ENCODE measurements at regions not wholly inside any gene's neighbourhood (a gene's known extent, or its start where the extent isn't known, plus 50 kb on each side); places are given as distances from the start of the nearest gene placed in this dataset.

DNA sequence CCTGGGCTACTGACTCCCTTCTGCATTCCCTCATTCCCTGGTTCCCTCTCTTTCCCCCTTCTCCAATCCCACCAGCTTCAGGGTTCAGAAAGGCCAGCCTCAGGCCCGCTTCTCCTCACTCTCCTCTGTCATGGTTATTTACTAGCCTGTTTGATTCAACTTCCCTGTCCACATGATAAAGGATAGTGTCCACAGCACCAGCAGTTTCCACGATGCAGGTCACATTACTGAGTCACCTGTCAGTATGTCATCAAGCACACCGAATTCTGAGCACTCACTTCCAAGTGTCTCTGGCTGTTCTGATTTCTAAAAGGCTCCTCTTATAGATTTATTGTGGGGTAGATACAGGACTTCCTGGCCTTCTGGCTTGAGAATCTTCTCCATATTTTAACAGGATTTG, 96.6 kb upstream of the CTNNB1 start:
- Histone ChIP-seq H3K9me3 (ENCODE audit: control insufficient read depth, insufficient read depth, low read length) (no peaks in the 10 kb centered on the region), H3K4me1 (ENCODE audit: control insufficient read depth, insufficient read depth, low read length) (no peaks in the 10 kb centered on the region), H3K36me3 (ENCODE audit: control insufficient read depth, insufficient read depth, low read length) (no peaks in the 10 kb centered on the region), H3K4me3 (ENCODE audit: low read length) (no peak overlapping the region), H3K27me3 (ENCODE audit: control insufficient read depth, insufficient read depth, low read length) (no peaks in the 10 kb centered on the region), H3K27ac (ENCODE audit: low read length) (no peak overlapping the region)
- Mint-ChIP-seq H3K9me3 (no peaks in the 10 kb centered on the region), H3K27me3 (ENCODE audit: low read depth in 2 of 2) (peaks cover 7 to 11% of the 10 kb centered on the region in 2 donors), H3K4me3 (no peak overlapping the region), H3K27ac (no peak overlapping the region), H3K36me3 (no peaks in the 10 kb centered on the region), H3K4me1 (no peaks in the 10 kb centered on the region)
- 94% methylated on average over 3 of the region's 3 CpGs for WGBS (ENCODE audit: insufficient coverage)
- TF ChIP-seq, protein P1, sequence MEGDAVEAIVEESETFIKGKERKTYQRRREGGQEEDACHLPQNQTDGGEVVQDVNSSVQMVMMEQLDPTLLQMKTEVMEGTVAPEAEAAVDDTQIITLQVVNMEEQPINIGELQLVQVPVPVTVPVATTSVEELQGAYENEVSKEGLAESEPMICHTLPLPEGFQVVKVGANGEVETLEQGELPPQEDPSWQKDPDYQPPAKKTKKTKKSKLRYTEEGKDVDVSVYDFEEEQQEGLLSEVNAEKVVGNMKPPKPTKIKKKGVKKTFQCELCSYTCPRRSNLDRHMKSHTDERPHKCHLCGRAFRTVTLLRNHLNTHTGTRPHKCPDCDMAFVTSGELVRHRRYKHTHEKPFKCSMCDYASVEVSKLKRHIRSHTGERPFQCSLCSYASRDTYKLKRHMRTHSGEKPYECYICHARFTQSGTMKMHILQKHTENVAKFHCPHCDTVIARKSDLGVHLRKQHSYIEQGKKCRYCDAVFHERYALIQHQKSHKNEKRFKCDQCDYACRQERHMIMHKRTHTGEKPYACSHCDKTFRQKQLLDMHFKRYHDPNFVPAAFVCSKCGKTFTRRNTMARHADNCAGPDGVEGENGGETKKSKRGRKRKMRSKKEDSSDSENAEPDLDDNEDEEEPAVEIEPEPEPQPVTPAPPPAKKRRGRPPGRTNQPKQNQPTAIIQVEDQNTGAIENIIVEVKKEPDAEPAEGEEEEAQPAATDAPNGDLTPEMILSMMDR (IDR thresholded peaks at IDR 0.05) = no peak
- intact Hi-C loops (cut with micrococcal nuclease) = no loop called here
- ATAC-seq (no peak), DNase-seq (no peak)

DNA sequence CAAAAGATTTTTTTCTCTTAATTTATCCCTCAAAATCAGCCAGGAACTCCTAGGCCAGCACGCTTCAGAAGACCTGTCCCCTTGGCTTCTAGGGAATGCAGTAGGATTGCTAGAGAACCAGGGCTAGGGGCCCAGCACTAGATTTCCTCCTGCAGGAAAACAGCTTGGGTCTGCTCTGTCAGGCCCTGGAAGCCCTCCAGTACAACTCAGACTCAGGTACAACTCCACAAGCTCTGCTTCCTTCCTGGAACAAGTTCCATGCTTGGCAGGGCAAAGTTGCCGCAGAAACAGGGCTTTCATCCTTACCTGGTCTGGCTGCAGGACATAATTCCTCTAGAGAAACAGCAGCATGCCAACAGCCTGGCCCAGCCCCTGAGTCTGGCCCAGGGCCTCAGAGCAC, 96.1 kb upstream of the CTNNB1 start:
- intact Hi-C loops (cut with micrococcal nuclease) = no loop called here
- ATAC-seq = no peak
- Histone ChIP-seq H3K36me3 (ENCODE audit: control insufficient read depth, insufficient read depth, low read length) (no peaks in the 10 kb centered on the region), H3K27me3 (ENCODE audit: control insufficient read depth, insufficient read depth, low read length) (no peaks in the 10 kb centered on the region), H3K4me3 (ENCODE audit: low read length) (no peak overlapping the region), H3K9me3 (ENCODE audit: control insufficient read depth, insufficient read depth, low read length) (no peaks in the 10 kb centered on the region), H3K27ac (ENCODE audit: low read length) (no peak overlapping the region), H3K4me1 (ENCODE audit: control insufficient read depth, insufficient read depth, low read length) (no peaks in the 10 kb centered on the region)
- TF ChIP-seq, protein P1 (IDR thresholded peaks at IDR 0.05) = no peak
- Mint-ChIP-seq H3K4me1 (no peaks in the 10 kb centered on the region), H3K36me3 (no peaks in the 10 kb centered on the region), H3K27me3 (ENCODE audit: low read depth in 2 of 2) (peaks cover 7 to 16% of the 10 kb centered on the region in 2 donors), H3K27ac (no peak overlapping the region), H3K9me3 (no peaks in the 10 kb centered on the region), H3K4me3 (no peak overlapping the region)
- 94% methylated on average over 2 of the region's 2 CpGs for WGBS (ENCODE audit: insufficient coverage)
- no peak for DNase-seq

DNA sequence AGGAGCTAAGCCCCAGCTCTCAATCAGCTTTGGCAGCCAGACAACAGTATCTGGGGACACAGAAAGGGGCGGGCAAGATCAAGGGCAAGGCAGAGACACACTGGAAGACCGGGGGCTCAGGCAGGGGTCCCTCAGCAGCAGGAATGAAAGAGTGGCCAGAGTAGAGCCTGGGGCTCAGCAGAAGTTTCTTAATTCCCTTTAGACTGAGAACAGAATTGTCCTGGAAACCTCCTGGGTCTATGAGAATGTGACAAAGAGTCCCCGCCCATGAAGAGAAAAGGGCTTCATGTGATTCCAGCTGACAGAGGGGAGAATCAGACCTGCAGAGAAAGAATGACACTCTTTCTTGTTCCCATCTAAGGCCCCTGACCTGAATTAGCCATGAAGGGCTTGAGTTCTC, 95.2 kb upstream of the CTNNB1 start:
- no peaks in the 10 kb centered on the region for H3K36me3 ChIP-seq (ENCODE audit: control insufficient read depth, insufficient read depth, low read length)
- ATAC-seq = no peak
- no peak for DNase-seq
- intact Hi-C loops (cut with micrococcal nuclease) = no loop called here
- WGBS (ENCODE audit: insufficient coverage) = 90% methylated on average over 3 of the region's 3 CpGs
- Mint-ChIP-seq H3K27me3 (ENCODE audit: low read depth in 2 of 2) (peaks cover 6 to 17% of the 10 kb centered on the region in 2 donors), H3K36me3 (no peaks in the 10 kb centered on the region), H3K27ac (no peak overlapping the region), H3K9me3 (no peaks in the 10 kb centered on the region), H3K4me1 (no peaks in the 10 kb centered on the region), H3K4me3 (no peak overlapping the region)
- H3K4me1 ChIP-seq (ENCODE audit: control insufficient read depth, insufficient read depth, low read length) = no peaks in the 10 kb centered on the region
- TF ChIP-seq, protein P1 (IDR thresholded peaks at IDR 0.05) = no peak
- H3K27ac ChIP-seq (ENCODE audit: low read length) = no peak overlapping the region
- H3K9me3 ChIP-seq (ENCODE audit: control insufficient read depth, insufficient read depth, low read length) = no peaks in the 10 kb centered on the region
- no peaks in the 10 kb centered on the region for H3K27me3 ChIP-seq (ENCODE audit: control insufficient read depth, insufficient read depth, low read length)
- H3K4me3 ChIP-seq (ENCODE audit: low read length) = no peak overlapping the region

DNA sequence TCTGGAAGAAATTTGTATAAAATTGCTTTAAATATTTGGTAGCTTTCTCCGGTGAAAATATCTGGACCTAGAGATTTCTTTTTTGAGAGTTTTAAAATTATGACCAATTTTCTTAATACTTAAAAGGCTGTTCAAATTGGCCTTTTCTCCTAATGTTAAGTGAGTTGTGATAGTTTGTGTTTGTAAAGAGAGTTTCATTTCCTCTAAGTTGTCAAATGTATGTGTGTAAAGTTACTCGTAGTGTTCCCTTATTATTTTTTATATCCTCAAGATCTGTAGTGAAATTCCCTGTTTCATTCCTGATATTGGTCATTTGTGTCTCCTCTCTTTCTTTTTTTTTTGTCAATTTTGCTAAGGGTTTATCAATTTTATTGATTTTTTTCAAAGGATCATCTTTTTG, 92.6 kb upstream of the CTNNB1 start:
- no peaks in the 10 kb centered on the region for H3K9me3 Mint-ChIP-seq
- DNase-seq (no peak), ATAC-seq (no peak)
- no peak overlapping the region for H3K4me3 ChIP-seq (ENCODE audit: low read length)
- H3K4me1 Mint-ChIP-seq = no peaks in the 10 kb centered on the region
- WGBS (ENCODE audit: insufficient coverage) = no CpG with 5 or more reads among the region's 2 CpGs
- H3K27ac Mint-ChIP-seq = no peak overlapping the region
- intact Hi-C loops (cut with micrococcal nuclease) = no loop called here
- H3K27me3 Mint-ChIP-seq (ENCODE audit: low read depth in 2 of 2) = peaks cover 6 to 25% of the 10 kb centered on the region in 2 donors
- TF ChIP-seq, protein P1 (IDR thresholded peaks at IDR 0.05) = no peak
- H3K27ac ChIP-seq (ENCODE audit: low read length) = no peak overlapping the region
- H3K9me3 ChIP-seq (ENCODE audit: control insufficient read depth, insufficient read depth, low read length) = no peaks in the 10 kb centered on the region
- no peaks in the 10 kb centered on the region for H3K36me3 Mint-ChIP-seq
- no peak overlapping the region for H3K4me3 Mint-ChIP-seq
- H3K4me1 ChIP-seq (ENCODE audit: control insufficient read depth, insufficient read depth, low read length) = no peaks in the 10 kb centered on the region
- H3K27me3 ChIP-seq (ENCODE audit: control insufficient read depth, insufficient read depth, low read length) = no peaks in the 10 kb centered on the region
- no peaks in the 10 kb centered on the region for H3K36me3 ChIP-seq (ENCODE audit: control insufficient read depth, insufficient read depth, low read length)

Measured in natural killer cell (primary cell).